CD4-positive, alpha-beta T cell (primary cell): ENCODE measurements at regions not wholly inside any gene's neighbourhood (a gene's known extent, or its start where the extent isn't known, plus 50 kb on each side); places are given as distances from the start of the nearest gene placed in this dataset.

Experiments
- ATAC-seq: fragments of 200-7000 bp; cut with Tn5 transposase; one replicate; pipeline ENCODE4 v1.10.0; 2022; ENCODE audit warnings: mild to moderate bottlenecking; ENCODE audit not compliant: poor library complexity
- CTCF ChIA-PET: fragments of 350-600 bp; sonication (Branson Sonifier 250); formaldehyde crosslinking; loops from one replicate; lab custom pipeline; 2021; ENCODE audit warnings: antibody characterized with exemption, inconsistent platforms; lab: Charles Lee
- POLR2A ChIA-PET: fragments of 350-600 bp; sonication (Branson Sonifier 250); formaldehyde crosslinking; loops from one replicate; lab custom pipeline; 2021; ENCODE audit warnings: antibody characterized with exemption, inconsistent platforms; lab: Charles Lee
- DNase-seq, 14 experiments: peaks; one replicate each; pipeline ENCODE4 v3.0.0-alpha.2; 2013 to 2020; ENCODE audit warnings: mixed read lengths in 2 of 14
- H3K27ac ChIP-seq, 2 donors: one replicate each; pipeline versions ENCODE4 v1.5.1 to v1.7.0; 2013; ENCODE audit warnings: low read length in 2 of 2, low read depth in 1 of 2, mild to moderate bottlenecking in 1 of 2
- H3K27me3 ChIP-seq, 2 experiments: 1 replicate in 1 of 2; 2 replicates in 1 of 2; pipeline versions ENCODE4 v1.6.1 to v1.7.0; 2013; ENCODE audit warnings: low read length in 2 of 2, control low read depth in 1 of 2, mild to moderate bottlenecking in 1 of 2, moderate library complexity in 1 of 2; ENCODE audit not compliant: insufficient read depth in 2 of 2, control insufficient read depth in 1 of 2
- H3K36me3 ChIP-seq: one replicate; pipeline ENCODE4 v1.6.1; 2013; ENCODE audit warnings: low read length, control low read depth; ENCODE audit not compliant: insufficient read depth
- H3K4me1 ChIP-seq: one replicate; pipeline ENCODE4 v1.6.1; 2013; ENCODE audit warnings: low read length, control low read depth; ENCODE audit not compliant: insufficient read depth
- H3K4me3 ChIP-seq: one replicate; pipeline ENCODE4 v1.5.1; 2013; ENCODE audit warnings: mild to moderate bottlenecking, low read length, moderate library complexity
- H3K9me3 ChIP-seq, 2 experiments: 1 replicate in 1 of 2; 2 replicates in 1 of 2; pipeline versions ENCODE4 v1.6.1 to v1.7.0; 2013; ENCODE audit warnings: low read length in 2 of 2, mild to moderate bottlenecking in 2 of 2, control low read depth in 1 of 2, moderate library complexity in 1 of 2; ENCODE audit not compliant: control insufficient read depth in 1 of 2, insufficient read depth in 1 of 2
- H3K27ac Mint-ChIP-seq: one replicate; pipeline ENCODE4 v1.8.0; 2020; ENCODE audit warnings: mixed read lengths
- H3K27me3 Mint-ChIP-seq: one replicate; pipeline ENCODE4 v1.8.0; 2021; ENCODE audit warnings: mixed read lengths
- H3K36me3 Mint-ChIP-seq: one replicate; pipeline ENCODE4 v1.8.0; 2021; ENCODE audit warnings: low read depth, mixed read lengths
- H3K4me1 Mint-ChIP-seq: one replicate; pipeline ENCODE4 v1.8.0; 2021; ENCODE audit warnings: low read depth, mixed read lengths
- H3K4me3 Mint-ChIP-seq: one replicate; pipeline ENCODE4 v1.8.0; 2020; ENCODE audit warnings: mild to moderate bottlenecking, mixed read lengths
- H3K9me3 Mint-ChIP-seq: one replicate; pipeline ENCODE4 v1.8.0; 2020; ENCODE audit warnings: mixed read lengths
- CTCF ChIP-seq: fragments of 200-600 bp; IDR thresholded peaks from one replicate; pipeline ENCODE4 v1.8.0; 2022; ENCODE audit warnings: antibody characterized with exemption, mild to moderate bottlenecking
- intact Hi-C, 2 experiments: fragments of 100-400 bp; cut with DNase I in 1 of 2; cut with micrococcal nuclease in 1 of 2; formaldehyde crosslinking; loops; one replicate each; pipeline versions ENCODE4 v1.15.1 to v1.9.0; 2023 to 2025; cut with DNase I, micrococcal nuclease

- CTCF ChIA-PET, result no interaction called here
- no peak for TF ChIP-seq CTCF
- Mint-ChIP-seq H3K4me3 (no peak overlapping the region), H3K9me3 (no peaks in the 10 kb centered on the region), H3K4me1 (no peaks in the 10 kb centered on the region), H3K36me3 (no peaks in the 10 kb centered on the region), H3K27me3 (peaks cover 6% of the 10 kb centered on the region), H3K27ac (no peak overlapping the region)
- Histone ChIP-seq H3K27ac (no peak overlapping the region), H3K4me1 (no peaks in the 10 kb centered on the region), H3K4me3 (no peak overlapping the region), H3K9me3 (no peaks in the 10 kb centered on the region), H3K36me3 (no peaks in the 10 kb centered on the region), H3K27me3 (no peaks in the 10 kb centered on the region)
- intact Hi-C loops, result no loop called here
- ATAC-seq (no peak), DNase-seq (no peak)
- POLR2A ChIA-PET, result no interaction called here
Observed at GRCh38 chrX:79557212-79557611, 190.1 kb upstream of the ITM2A start.

- H3K4me3 ChIP-seq, result no peak overlapping the region
- no peaks in the 10 kb centered on the region for H3K36me3 ChIP-seq
- DNase-seq (no peak), ATAC-seq (no peak)
- no peaks in the 10 kb centered on the region for H3K4me1 ChIP-seq
- Mint-ChIP-seq H3K9me3 (no peaks in the 10 kb centered on the region), H3K36me3 (no peaks in the 10 kb centered on the region), H3K27ac (no peak overlapping the region), H3K4me3 (no peak overlapping the region), H3K27me3 (peaks cover 6% of the 10 kb centered on the region), H3K4me1 (no peaks in the 10 kb centered on the region)
- H3K9me3 ChIP-seq, result no peaks in the 10 kb centered on the region
- no peak overlapping the region for H3K27ac ChIP-seq
- CTCF ChIA-PET, result no interaction called here
- TF ChIP-seq CTCF, result no peak
- intact Hi-C loops, result no loop called here
- H3K27me3 ChIP-seq, result no peaks in the 10 kb centered on the region
- POLR2A ChIA-PET, result no interaction called here
Observed at GRCh38 chrX:79556800-79557199, 189.7 kb upstream of the ITM2A start.

- no peak overlapping the region for H3K4me3 ChIP-seq
- TF ChIP-seq CTCF, result no peak
- ChIA-PET CTCF (no interaction called here), POLR2A (no interaction called here)
- H3K4me1 ChIP-seq, result no peaks in the 10 kb centered on the region
- Mint-ChIP-seq H3K9me3 (no peaks in the 10 kb centered on the region), H3K27ac (no peak overlapping the region), H3K27me3 (no peaks in the 10 kb centered on the region), H3K36me3 (no peaks in the 10 kb centered on the region), H3K4me3 (no peak overlapping the region), H3K4me1 (no peaks in the 10 kb centered on the region)
- intact Hi-C loops, result no loop called here
- H3K36me3 ChIP-seq, result no peaks in the 10 kb centered on the region
- H3K27me3 ChIP-seq, result no peaks in the 10 kb centered on the region
- no peak overlapping the region for H3K27ac ChIP-seq
- ATAC-seq (no peak), DNase-seq (no peak)
- H3K9me3 ChIP-seq, result peaks cover 4 to 9% of the 10 kb centered on the region in 2 experiments
Observed at GRCh38 chrX:79530310-79531108, 163.4 kb upstream of the ITM2A start.
